Spinal cord (tissue), 9 donors: ENCODE measurements at regions not wholly inside any gene's neighbourhood (a gene's known extent, or its start where the extent isn't known, plus 50 kb on each side); places are given as distances from the start of the nearest gene placed in this dataset.
"Not testable (repeated sequence)": the region's sequence is repeated elsewhere in the genome, so short reads cannot be mapped to it uniquely, and the experiment has no call there.

Source experiments
- DNase-seq, 6 donors: peaks; one replicate each; pipeline versions ENCODE4 v3.0.0 to v3.0.0-alpha.2; 2013 to 2015; ENCODE audit warnings: low spot score in 6 of 6, low read depth in 4 of 6
- H3K27ac ChIP-seq: one replicate; pipeline ENCODE4 v1.5.1; 2013; ENCODE audit warnings: low read depth, low read length, control low read depth
- H3K27me3 ChIP-seq: one replicate; pipeline ENCODE4 v1.6.1; 2013; ENCODE audit warnings: low read length; ENCODE audit not compliant: control insufficient read depth, insufficient read depth
- H3K36me3 ChIP-seq: one replicate; pipeline ENCODE4 v1.6.1; 2013; ENCODE audit warnings: low read length; ENCODE audit not compliant: control insufficient read depth, insufficient read depth
- H3K4me1 ChIP-seq: one replicate; pipeline ENCODE4 v1.6.1; 2013; ENCODE audit warnings: low read length; ENCODE audit not compliant: control insufficient read depth, insufficient read depth
- H3K4me3 ChIP-seq: one replicate; pipeline ENCODE4 v1.5.1; 2013; ENCODE audit warnings: low read depth, low read length, control low read depth
- H3K9me3 ChIP-seq: one replicate; pipeline ENCODE4 v1.6.1; 2013; ENCODE audit warnings: low read length; ENCODE audit not compliant: control insufficient read depth, insufficient read depth
- WGBS: methylation state at CpG from one replicate; pipeline ENCODE4 v1.1.5; 2013; ENCODE audit warnings: missing lambda C conversion rate; ENCODE audit not compliant: insufficient coverage; 5-methylcytosine and 5-hydroxymethylcytosine counted together
- donor health status: healthy.

- not testable (repeated sequence) for DNase-seq, H3K27me3 ChIP-seq, H3K27ac ChIP-seq, H3K4me1 ChIP-seq, H3K4me3 ChIP-seq, H3K36me3 ChIP-seq, H3K9me3 ChIP-seq
- no CpG with 5 or more reads among the region's 3 CpGs for WGBS
Measured at GRCh38 chr22:15772337-15772736, 82.5 kb downstream of the POTEH start.

- H3K36me3 ChIP-seq, H3K4me3 ChIP-seq, H3K27me3 ChIP-seq, H3K27ac ChIP-seq, H3K4me1 ChIP-seq, H3K9me3 ChIP-seq: not testable (repeated sequence)
- 33% methylated on average over 1 of the region's 7 CpGs for WGBS
- DNase-seq = peak in 1 of 6 donors; percentile 0
Measured at GRCh38 chr22:15775118-15775517, 85.3 kb downstream of the POTEH start.

GRCh38 chr22:15775670-15776669 is 86.1 kb downstream of the POTEH start:
- not testable (repeated sequence) for H3K36me3 ChIP-seq, H3K4me1 ChIP-seq, H3K4me3 ChIP-seq, H3K27me3 ChIP-seq, DNase-seq, H3K27ac ChIP-seq, H3K9me3 ChIP-seq
- 54% methylated on average over 12 of the region's 43 CpGs for WGBS

GRCh38 chr22:15776727-15777126 is 86.9 kb downstream of the POTEH start:
- not testable (repeated sequence) for H3K27me3 ChIP-seq, H3K27ac ChIP-seq, DNase-seq, H3K36me3 ChIP-seq, H3K4me3 ChIP-seq, H3K4me1 ChIP-seq, H3K9me3 ChIP-seq
- no CpG with 5 or more reads among the region's 16 CpGs for WGBS

- not testable (repeated sequence) for H3K27ac ChIP-seq, H3K4me1 ChIP-seq, DNase-seq, H3K27me3 ChIP-seq, H3K9me3 ChIP-seq, H3K36me3 ChIP-seq, H3K4me3 ChIP-seq
- WGBS = no CpG with 5 or more reads among the region's 24 CpGs
Measured at GRCh38 chr22:15777150-15777549, 87.3 kb downstream of the POTEH start.

- not testable (repeated sequence) for H3K9me3 ChIP-seq, H3K4me1 ChIP-seq, H3K27ac ChIP-seq, H3K4me3 ChIP-seq, H3K27me3 ChIP-seq, DNase-seq, H3K36me3 ChIP-seq
- no CpG with 5 or more reads among the region's 19 CpGs for WGBS
Measured at GRCh38 chr22:15777557-15777956, 87.7 kb downstream of the POTEH start.

GRCh38 chr22:15778366-15778765 is 88.5 kb downstream of the POTEH start:
- H3K4me1 ChIP-seq, H3K36me3 ChIP-seq, DNase-seq, H3K4me3 ChIP-seq, H3K9me3 ChIP-seq, H3K27ac ChIP-seq, H3K27me3 ChIP-seq: not testable (repeated sequence)
- WGBS = no CpG with 5 or more reads among the region's 6 CpGs

- not testable (repeated sequence) for H3K4me3 ChIP-seq, H3K4me1 ChIP-seq, H3K27ac ChIP-seq, H3K36me3 ChIP-seq, DNase-seq, H3K9me3 ChIP-seq, H3K27me3 ChIP-seq
- no CpG with 5 or more reads among the region's 1 CpG for WGBS
Measured at GRCh38 chr22:15781652-15782051, 91.8 kb downstream of the POTEH start.

- not testable (repeated sequence) for H3K9me3 ChIP-seq, H3K27me3 ChIP-seq, H3K27ac ChIP-seq, H3K4me3 ChIP-seq, H3K36me3 ChIP-seq, H3K4me1 ChIP-seq, DNase-seq
- WGBS = no CpG with 5 or more reads among the region's 2 CpGs
Measured at GRCh38 chr22:15782933-15783332, 93.1 kb downstream of the POTEH start.

GRCh38 chr22:15784383-15785085 is 94.7 kb downstream of the POTEH start:
- not testable (repeated sequence) for H3K9me3 ChIP-seq, H3K4me3 ChIP-seq, DNase-seq, H3K27me3 ChIP-seq, H3K4me1 ChIP-seq, H3K36me3 ChIP-seq, H3K27ac ChIP-seq
- WGBS = no CpG with 5 or more reads among the region's 34 CpGs
